K562 (cell line): ENCODE measurements at regions not wholly inside any gene's neighbourhood (a gene's known extent, or its start where the extent isn't known, plus 50 kb on each side); places are given as distances from the start of the nearest gene placed in this dataset.

Experiments
- POLR2AphosphoS5 ChIP-seq: IDR thresholded peaks from 2 replicates; pipeline ENCODE4 v1.6.1; 2011; ENCODE audit warnings: mild to moderate bottlenecking, low read depth, low read length, moderate library complexity; ENCODE audit not compliant: control insufficient read depth, insufficient read depth
- TF ChIP-seq, protein P1 (sequence below), 3 experiments: IDR thresholded peaks in 2 of 3; conservative IDR thresholded peaks in 1 of 3; 2 replicates each; pipeline ENCODE4 v1.5.1; 2011 to 2012; ENCODE audit warnings: low read length in 3 of 3, mild to moderate bottlenecking in 3 of 3, control low read depth in 2 of 3, improper control_type of control experiment in 1 of 3, inconsistent platforms in 1 of 3, low read depth in 1 of 3, mixed read lengths in 1 of 3, moderate library complexity in 1 of 3; ENCODE audit not compliant: insufficient read depth in 2 of 3
- TF ChIP-seq, protein P2 (sequence below): sonication (generic); formaldehyde crosslinking; IDR thresholded peaks from 2 replicates; pipeline ENCODE4 v1.8.0; 2022; ENCODE audit warnings: missing genetic modification reagents, mild to moderate bottlenecking, moderate library complexity, borderline replicate concordance
- TF ChIP-seq, protein P3 (sequence below): sonication (generic); formaldehyde crosslinking; IDR thresholded peaks from 2 replicates; pipeline ENCODE4 v1.8.1; 2023; ENCODE audit warnings: missing genetic modification reagents, mild to moderate bottlenecking, borderline replicate concordance

GRCh38 chr10:10684972-10685371 lies 332.7 kb upstream of the CELF2 start:
- TF ChIP-seq, protein P1, sequence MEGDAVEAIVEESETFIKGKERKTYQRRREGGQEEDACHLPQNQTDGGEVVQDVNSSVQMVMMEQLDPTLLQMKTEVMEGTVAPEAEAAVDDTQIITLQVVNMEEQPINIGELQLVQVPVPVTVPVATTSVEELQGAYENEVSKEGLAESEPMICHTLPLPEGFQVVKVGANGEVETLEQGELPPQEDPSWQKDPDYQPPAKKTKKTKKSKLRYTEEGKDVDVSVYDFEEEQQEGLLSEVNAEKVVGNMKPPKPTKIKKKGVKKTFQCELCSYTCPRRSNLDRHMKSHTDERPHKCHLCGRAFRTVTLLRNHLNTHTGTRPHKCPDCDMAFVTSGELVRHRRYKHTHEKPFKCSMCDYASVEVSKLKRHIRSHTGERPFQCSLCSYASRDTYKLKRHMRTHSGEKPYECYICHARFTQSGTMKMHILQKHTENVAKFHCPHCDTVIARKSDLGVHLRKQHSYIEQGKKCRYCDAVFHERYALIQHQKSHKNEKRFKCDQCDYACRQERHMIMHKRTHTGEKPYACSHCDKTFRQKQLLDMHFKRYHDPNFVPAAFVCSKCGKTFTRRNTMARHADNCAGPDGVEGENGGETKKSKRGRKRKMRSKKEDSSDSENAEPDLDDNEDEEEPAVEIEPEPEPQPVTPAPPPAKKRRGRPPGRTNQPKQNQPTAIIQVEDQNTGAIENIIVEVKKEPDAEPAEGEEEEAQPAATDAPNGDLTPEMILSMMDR (IDR thresholded peaks at IDR 0.05 in 2 of 3, conservative IDR thresholded peaks at IDR 0.05 in 1 of 3; ENCODE audit: insufficient read depth in 2 of 3, low read depth in 1 of 3, low read length in 3 of 3): no peak
- TF ChIP-seq, protein P2, sequence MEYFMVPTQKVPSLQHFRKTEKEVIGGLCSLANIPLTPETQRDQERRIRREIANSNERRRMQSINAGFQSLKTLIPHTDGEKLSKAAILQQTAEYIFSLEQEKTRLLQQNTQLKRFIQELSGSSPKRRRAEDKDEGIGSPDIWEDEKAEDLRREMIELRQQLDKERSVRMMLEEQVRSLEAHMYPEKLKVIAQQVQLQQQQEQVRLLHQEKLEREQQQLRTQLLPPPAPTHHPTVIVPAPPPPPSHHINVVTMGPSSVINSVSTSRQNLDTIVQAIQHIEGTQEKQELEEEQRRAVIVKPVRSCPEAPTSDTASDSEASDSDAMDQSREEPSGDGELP (CRISPR knock-in tag): no peak
- TF ChIP-seq, protein P3, sequence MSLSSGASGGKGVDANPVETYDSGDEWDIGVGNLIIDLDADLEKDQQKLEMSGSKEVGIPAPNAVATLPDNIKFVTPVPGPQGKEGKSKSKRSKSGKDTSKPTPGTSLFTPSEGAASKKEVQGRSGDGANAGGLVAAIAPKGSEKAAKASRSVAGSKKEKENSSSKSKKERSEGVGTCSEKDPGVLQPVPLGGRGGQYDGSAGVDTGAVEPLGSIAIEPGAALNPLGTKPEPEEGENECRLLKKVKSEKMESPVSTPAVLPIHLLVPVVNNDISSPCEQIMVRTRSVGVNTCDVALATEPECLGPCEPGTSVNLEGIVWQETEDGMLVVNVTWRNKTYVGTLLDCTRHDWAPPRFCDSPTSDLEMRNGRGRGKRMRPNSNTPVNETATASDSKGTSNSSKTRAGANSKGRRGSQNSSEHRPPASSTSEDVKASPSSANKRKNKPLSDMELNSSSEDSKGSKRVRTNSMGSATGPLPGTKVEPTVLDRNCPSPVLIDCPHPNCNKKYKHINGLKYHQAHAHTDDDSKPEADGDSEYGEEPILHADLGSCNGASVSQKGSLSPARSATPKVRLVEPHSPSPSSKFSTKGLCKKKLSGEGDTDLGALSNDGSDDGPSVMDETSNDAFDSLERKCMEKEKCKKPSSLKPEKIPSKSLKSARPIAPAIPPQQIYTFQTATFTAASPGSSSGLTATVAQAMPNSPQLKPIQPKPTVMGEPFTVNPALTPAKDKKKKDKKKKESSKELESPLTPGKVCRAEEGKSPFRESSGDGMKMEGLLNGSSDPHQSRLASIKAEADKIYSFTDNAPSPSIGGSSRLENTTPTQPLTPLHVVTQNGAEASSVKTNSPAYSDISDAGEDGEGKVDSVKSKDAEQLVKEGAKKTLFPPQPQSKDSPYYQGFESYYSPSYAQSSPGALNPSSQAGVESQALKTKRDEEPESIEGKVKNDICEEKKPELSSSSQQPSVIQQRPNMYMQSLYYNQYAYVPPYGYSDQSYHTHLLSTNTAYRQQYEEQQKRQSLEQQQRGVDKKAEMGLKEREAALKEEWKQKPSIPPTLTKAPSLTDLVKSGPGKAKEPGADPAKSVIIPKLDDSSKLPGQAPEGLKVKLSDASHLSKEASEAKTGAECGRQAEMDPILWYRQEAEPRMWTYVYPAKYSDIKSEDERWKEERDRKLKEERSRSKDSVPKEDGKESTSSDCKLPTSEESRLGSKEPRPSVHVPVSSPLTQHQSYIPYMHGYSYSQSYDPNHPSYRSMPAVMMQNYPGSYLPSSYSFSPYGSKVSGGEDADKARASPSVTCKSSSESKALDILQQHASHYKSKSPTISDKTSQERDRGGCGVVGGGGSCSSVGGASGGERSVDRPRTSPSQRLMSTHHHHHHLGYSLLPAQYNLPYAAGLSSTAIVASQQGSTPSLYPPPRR (CRISPR knock-in tag): no peak
- no peak for TF ChIP-seq POLR2AphosphoS5
